NT2/D1 (cell line): ENCODE measurements at regions not wholly inside any gene's neighbourhood (a gene's known extent, or its start where the extent isn't known, plus 50 kb on each side); places are given as distances from the start of the nearest gene placed in this dataset.
"Not testable (repeated sequence)": the region's sequence is repeated elsewhere in the genome, so short reads cannot be mapped to it uniquely, and the experiment has no call there.

ENCODE experiments used
- SUZ12 ChIP-seq: IDR thresholded peaks from 2 replicates; pipeline ENCODE4 v1.6.1; 2011; ENCODE audit not compliant: insufficient read length, insufficient read depth; ENCODE audit errors: extremely low read depth
- YY1 ChIP-seq: IDR thresholded peaks from 2 replicates; pipeline ENCODE4 v1.6.1; 2011; ENCODE audit not compliant: insufficient read length, insufficient read depth
- ZNF274 ChIP-seq: IDR thresholded peaks from 2 replicates; pipeline ENCODE4 v1.6.1; 2011; ENCODE audit warnings: mild to moderate bottlenecking, low read depth, low read length

DNA sequence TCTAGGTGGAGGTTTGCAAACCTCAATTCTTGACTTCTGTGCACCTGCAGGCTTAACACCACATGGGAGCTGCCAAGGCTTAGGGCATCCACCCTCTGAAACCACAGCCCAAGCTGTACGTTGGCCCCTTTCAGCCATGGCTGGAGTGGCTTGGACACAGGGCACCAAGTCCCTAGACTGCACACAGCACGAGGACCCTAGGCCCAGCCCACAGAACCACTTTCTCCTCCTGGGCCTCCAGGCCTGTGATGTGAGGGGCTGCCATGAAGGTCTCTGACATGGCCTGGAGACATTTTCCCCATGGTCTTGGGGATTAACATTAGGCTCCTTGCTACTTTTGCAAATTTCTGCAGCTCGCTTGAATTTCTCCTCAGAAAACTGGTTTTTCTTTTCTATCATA, 947.9 kb downstream of the TTLL7 start:
- not testable (repeated sequence) for TF ChIP-seq YY1, ZNF274, SUZ12
